ENCODE measurements at regions not wholly inside any gene's neighbourhood (a gene's known extent, or its start where the extent isn't known, plus 50 kb on each side); places are given as distances from the start of the nearest gene placed in this dataset.

DNA sequence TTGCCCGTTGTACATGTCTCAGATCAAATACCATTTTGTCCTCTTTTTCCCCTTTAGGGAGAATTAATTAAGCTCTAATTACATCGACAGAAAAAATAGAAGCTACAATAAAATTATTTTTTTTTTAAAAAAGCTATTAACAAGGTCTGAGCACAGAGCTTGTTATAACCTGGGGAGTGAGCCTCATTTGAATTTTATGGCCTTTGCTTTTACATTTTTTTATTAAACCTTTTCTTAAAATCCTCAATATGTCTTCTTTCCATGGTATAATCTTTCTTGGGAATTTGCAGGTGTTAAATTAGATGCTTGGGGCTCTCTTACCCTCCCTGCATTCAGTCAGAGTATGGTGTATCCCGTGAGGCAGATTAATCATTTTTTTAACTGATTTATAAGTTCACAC, 212.5 kb upstream of the XYLT1 start:
- Mint-ChIP-seq H3K4me3 (ENCODE audit: unreplicated experiment) (no peak overlapping the region), H3K9me3 (ENCODE audit: low read depth) (peaks cover 23% of the 10 kb centered on the region), H3K36me3 (ENCODE audit: low read depth) (no peaks in the 10 kb centered on the region), H3K27ac (ENCODE audit: unreplicated experiment) (no peak overlapping the region), H3K4me1 (ENCODE audit: low read depth) (no peaks in the 10 kb centered on the region), H3K27me3 (ENCODE audit: low read depth) (no peaks in the 10 kb centered on the region)
- TF ChIP-seq, protein P1, sequence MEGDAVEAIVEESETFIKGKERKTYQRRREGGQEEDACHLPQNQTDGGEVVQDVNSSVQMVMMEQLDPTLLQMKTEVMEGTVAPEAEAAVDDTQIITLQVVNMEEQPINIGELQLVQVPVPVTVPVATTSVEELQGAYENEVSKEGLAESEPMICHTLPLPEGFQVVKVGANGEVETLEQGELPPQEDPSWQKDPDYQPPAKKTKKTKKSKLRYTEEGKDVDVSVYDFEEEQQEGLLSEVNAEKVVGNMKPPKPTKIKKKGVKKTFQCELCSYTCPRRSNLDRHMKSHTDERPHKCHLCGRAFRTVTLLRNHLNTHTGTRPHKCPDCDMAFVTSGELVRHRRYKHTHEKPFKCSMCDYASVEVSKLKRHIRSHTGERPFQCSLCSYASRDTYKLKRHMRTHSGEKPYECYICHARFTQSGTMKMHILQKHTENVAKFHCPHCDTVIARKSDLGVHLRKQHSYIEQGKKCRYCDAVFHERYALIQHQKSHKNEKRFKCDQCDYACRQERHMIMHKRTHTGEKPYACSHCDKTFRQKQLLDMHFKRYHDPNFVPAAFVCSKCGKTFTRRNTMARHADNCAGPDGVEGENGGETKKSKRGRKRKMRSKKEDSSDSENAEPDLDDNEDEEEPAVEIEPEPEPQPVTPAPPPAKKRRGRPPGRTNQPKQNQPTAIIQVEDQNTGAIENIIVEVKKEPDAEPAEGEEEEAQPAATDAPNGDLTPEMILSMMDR (IDR thresholded peaks at IDR 0.05): no peak
- no peak for DNase-seq (ENCODE audit: low spot score)

DNA sequence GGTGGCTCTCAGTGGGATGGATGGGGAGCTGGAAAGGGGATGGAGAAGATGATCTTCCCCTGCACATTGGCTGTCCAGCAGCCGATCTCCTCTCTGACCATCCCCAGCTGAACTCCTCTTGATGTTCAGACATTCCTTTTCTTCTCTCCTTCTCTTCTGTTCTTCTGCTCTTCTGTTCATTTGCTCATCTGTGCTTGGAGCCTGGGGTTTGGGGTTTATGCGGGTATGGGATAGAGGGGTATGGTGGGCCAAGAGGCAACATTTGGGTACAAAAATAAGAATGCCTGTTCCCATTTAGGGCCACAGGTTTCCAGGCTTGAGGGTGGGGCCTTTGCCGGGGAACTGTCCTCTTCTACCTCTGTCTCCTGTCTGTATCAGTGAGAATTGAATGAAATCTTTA, 205.4 kb upstream of the XYLT1 start:
- peaks cover 2% of the 10 kb centered on the region for H3K27me3 Mint-ChIP-seq (ENCODE audit: low read depth)
- peak overlapping the region; percentile 22 for H3K27ac Mint-ChIP-seq (ENCODE audit: unreplicated experiment)
- TF ChIP-seq, protein P1 (IDR thresholded peaks at IDR 0.05): no peak
- H3K36me3 Mint-ChIP-seq (ENCODE audit: low read depth): no peaks in the 10 kb centered on the region
- no peak for DNase-seq (ENCODE audit: low spot score)
- H3K4me3 Mint-ChIP-seq (ENCODE audit: unreplicated experiment): no peak overlapping the region
- H3K4me1 Mint-ChIP-seq (ENCODE audit: low read depth): no peaks in the 10 kb centered on the region
- peaks cover 13% of the 10 kb centered on the region for H3K9me3 Mint-ChIP-seq (ENCODE audit: low read depth)

DNA sequence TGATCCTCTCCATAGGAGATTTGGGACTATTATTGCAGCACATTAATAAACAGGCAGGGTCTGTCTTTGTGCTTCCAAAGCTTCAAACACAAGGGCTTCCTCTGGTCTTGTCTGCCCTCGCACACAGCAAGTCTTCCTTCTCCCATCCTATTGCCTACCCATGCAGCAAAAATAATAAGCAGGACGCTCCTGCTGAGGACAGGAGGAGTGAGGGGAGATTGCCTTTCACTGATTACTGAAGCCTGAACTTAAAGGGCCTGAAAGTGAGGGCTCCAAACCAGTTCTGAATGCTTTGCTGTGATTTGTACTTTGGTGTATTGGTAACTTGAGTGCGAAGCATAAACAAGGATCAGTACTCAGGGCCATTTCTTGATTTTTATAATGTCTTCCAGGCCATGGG, 197.6 kb upstream of the XYLT1 start:
- Mint-ChIP-seq H3K4me3 (ENCODE audit: unreplicated experiment) (no peak overlapping the region), H3K4me1 (ENCODE audit: low read depth) (no peaks in the 10 kb centered on the region), H3K27me3 (ENCODE audit: low read depth) (no peaks in the 10 kb centered on the region), H3K36me3 (ENCODE audit: low read depth) (no peaks in the 10 kb centered on the region), H3K27ac (ENCODE audit: unreplicated experiment) (no peak overlapping the region), H3K9me3 (ENCODE audit: low read depth) (peaks cover 4% of the 10 kb centered on the region)
- TF ChIP-seq, protein P1 (IDR thresholded peaks at IDR 0.05): no peak
- no peak for DNase-seq (ENCODE audit: low spot score)

DNA sequence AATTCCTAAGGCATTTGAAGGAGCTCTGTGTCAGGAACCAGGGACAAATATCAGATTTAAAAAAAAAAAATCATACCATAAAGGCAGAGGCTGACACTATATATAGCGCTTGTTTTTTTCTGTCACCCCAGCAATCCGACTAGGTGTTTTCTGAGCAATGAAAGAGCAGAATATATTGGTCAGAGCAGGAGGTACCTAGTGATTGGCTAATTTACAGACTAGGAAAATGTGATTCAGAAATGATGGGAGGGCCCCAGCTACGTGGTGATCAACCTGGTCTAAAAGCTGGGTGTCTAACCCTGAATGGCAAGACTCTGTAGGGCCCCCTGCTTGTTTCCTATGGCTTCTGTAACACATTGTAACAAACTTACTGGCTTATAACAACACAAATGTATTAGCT, 195.5 kb upstream of the XYLT1 start:
- DNase-seq (ENCODE audit: low spot score): no peak
- TF ChIP-seq, protein P1 (IDR thresholded peaks at IDR 0.05): no peak
- no peaks in the 10 kb centered on the region for H3K4me1 Mint-ChIP-seq (ENCODE audit: low read depth)
- peaks cover 7% of the 10 kb centered on the region for H3K9me3 Mint-ChIP-seq (ENCODE audit: low read depth)
- H3K27me3 Mint-ChIP-seq (ENCODE audit: low read depth): no peaks in the 10 kb centered on the region
- no peak overlapping the region for H3K27ac Mint-ChIP-seq (ENCODE audit: unreplicated experiment)
- no peak overlapping the region for H3K4me3 Mint-ChIP-seq (ENCODE audit: unreplicated experiment)
- no peaks in the 10 kb centered on the region for H3K36me3 Mint-ChIP-seq (ENCODE audit: low read depth)

DNA sequence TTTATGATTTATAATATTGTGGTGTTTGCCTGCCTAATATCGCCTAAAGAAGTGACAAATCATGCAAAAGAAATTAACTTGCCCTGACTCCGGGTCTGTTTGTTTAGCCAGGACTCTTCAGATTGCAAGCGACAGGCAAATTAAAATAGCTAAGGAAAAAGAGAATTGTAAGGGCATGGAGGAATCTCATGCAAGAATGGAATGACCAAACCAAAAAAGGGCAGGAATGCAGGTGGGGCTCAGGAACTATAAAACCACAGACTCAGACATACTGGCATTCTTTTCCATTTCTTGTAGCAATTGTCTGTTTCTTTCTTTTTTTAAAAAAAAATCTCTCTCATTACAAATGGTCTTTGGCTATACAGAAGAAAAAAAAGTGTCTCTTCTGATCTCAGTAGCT, 188.1 kb upstream of the XYLT1 start:
- H3K4me3 Mint-ChIP-seq (ENCODE audit: unreplicated experiment): no peak overlapping the region

More for the DNA sequence above, 188.1 kb upstream of the XYLT1 start:
- Mint-ChIP-seq H3K27me3 (ENCODE audit: low read depth) (peaks cover 3% of the 10 kb centered on the region), H3K4me1 (ENCODE audit: low read depth) (no peaks in the 10 kb centered on the region), H3K27ac (ENCODE audit: unreplicated experiment) (no peak overlapping the region), H3K36me3 (ENCODE audit: low read depth) (no peaks in the 10 kb centered on the region), H3K9me3 (ENCODE audit: low read depth) (peaks cover 7% of the 10 kb centered on the region)
- TF ChIP-seq, protein P1 (IDR thresholded peaks at IDR 0.05): no peak
- DNase-seq (ENCODE audit: low spot score): no peak
